Superior temporal gyrus (tissue), 1 donor: ENCODE measurements at regions not wholly inside any gene's neighbourhood (a gene's known extent, or its start where the extent isn't known, plus 50 kb on each side); places are given as distances from the start of the nearest gene placed in this dataset.
"Not testable (repeated sequence)": the region's sequence is repeated elsewhere in the genome, so short reads cannot be mapped to it uniquely, and the experiment has no call there.

ENCODE experiments used
- DNase-seq: peaks from one replicate; pipeline ENCODE4 v3.0.0-alpha.2; 2016; ENCODE audit errors: extremely low spot score

GRCh38 chr2:100741880-100742276, 78.1 kb upstream of the NPAS2 start:
- no peak for DNase-seq

GRCh38 chr2:100742277-100743254, 77.4 kb upstream of the NPAS2 start:
- no peak for DNase-seq

- no peak for DNase-seq
Observed at GRCh38 chr2:100743741-100744140, 76.2 kb upstream of the NPAS2 start.

GRCh38 chr2:100744184-100744583, 75.8 kb upstream of the NPAS2 start:
- DNase-seq = no peak

- no peak for DNase-seq
Observed at GRCh38 chr2:100744589-100744988, 75.3 kb upstream of the NPAS2 start.

GRCh38 chr2:100745604-100746003, 74.3 kb upstream of the NPAS2 start:
- DNase-seq = no peak

GRCh38 chr2:100747551-100747950, 72.4 kb upstream of the NPAS2 start:
- no peak for DNase-seq

- no peak for DNase-seq
Observed at GRCh38 chr2:100747996-100748615, 71.8 kb upstream of the NPAS2 start.

- DNase-seq = no peak
Observed at GRCh38 chr2:100748673-100749072, 71.3 kb upstream of the NPAS2 start.

- DNase-seq = no peak
Observed at GRCh38 chr2:100749771-100750542, 70.0 kb upstream of the NPAS2 start.

GRCh38 chr2:100751871-100752625, 67.9 kb upstream of the NPAS2 start:
- DNase-seq = not testable (repeated sequence)

GRCh38 chr2:100752628-100753333, 67.2 kb upstream of the NPAS2 start:
- DNase-seq = no peak

GRCh38 chr2:100753444-100753843, 66.5 kb upstream of the NPAS2 start:
- no peak for DNase-seq

- DNase-seq = no peak
Observed at GRCh38 chr2:100753881-100754280, 66.1 kb upstream of the NPAS2 start.

GRCh38 chr2:100754951-100755350, 65.0 kb upstream of the NPAS2 start:
- DNase-seq = no peak

- no peak for DNase-seq
Observed at GRCh38 chr2:100755441-100755840, 64.5 kb upstream of the NPAS2 start.

- DNase-seq = no peak
Observed at GRCh38 chr2:100756704-100757103, 63.2 kb upstream of the NPAS2 start.

GRCh38 chr2:100757621-100758394, 62.1 kb upstream of the NPAS2 start:
- DNase-seq = no peak

- no peak for DNase-seq
Observed at GRCh38 chr2:100759901-100760300, 60.0 kb upstream of the NPAS2 start.

- no peak for DNase-seq
Observed at GRCh38 chr2:100761365-100761764, 58.6 kb upstream of the NPAS2 start.
